ENCODE measurements at regions not wholly inside any gene's neighbourhood (a gene's known extent, or its start where the extent isn't known, plus 50 kb on each side); places are given as distances from the start of the nearest gene placed in this dataset.

DNA sequence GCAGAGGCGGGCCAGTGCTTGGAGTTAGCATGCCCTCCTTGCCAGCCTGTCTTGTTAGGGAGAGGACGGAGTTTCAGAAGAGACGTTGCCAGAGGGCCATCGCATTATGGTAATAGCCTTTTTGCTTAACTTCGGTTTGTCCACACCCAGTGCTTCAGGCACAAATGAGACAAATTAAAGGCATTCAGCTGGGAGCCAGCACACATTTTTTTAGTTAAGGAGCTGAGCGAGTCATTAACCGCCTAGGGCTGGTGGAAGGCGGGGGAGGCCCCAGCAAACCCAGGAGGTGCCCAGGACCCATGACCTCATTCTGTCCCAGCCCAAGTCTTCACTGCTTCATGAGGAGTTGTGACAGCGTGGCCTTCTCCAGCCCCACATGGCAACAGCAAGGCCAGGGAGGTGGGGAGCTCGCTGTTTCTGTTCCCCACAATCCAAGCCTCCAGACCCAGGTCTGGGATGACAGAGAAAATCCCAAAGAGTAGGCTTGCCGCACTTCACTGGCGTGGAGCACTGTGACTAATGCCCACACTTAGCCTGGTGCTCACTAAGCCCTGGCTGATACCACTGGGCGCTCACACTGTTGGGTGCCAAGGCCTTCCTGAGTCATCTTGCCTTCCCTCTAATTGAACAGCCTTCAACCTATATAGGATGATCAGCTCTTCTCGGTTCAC lies 237.1 kb downstream of the ANKRD60 start:
- intact Hi-C loops (cut with micrococcal nuclease; ENCODE audit: unreplicated experiment) (no loop called here), in situ Hi-C loops (cut with MboI) (no loop called here)
- Histone ChIP-seq H3K79me2 (ENCODE audit: control insufficient read depth, insufficient read depth, low read length) (no peaks in the 10 kb centered on the region), H4K20me1 (ENCODE audit: control insufficient read depth, insufficient read depth) (no peaks in the 10 kb centered on the region), H3K27ac (ENCODE audit: control insufficient read depth, insufficient read depth) (no peak overlapping the region), H3K4me1 (ENCODE audit: control insufficient read depth, insufficient read depth, low read length) (no peaks in the 10 kb centered on the region), H3K27me3 (replicated peaks in 1 of 2; ENCODE audit: control insufficient read depth in 2 of 2, insufficient read depth in 2 of 2, low read length in 1 of 2) (peaks cover 0 to 2% of the 10 kb centered on the region in 2 experiments; a peak in 2 of 4 replicates), H3K4me3 (no peak overlapping the region), H3K4me2 (ENCODE audit: control insufficient read depth, insufficient read depth) (no peak overlapping the region), H3K36me3 (ENCODE audit: control insufficient read depth in 2 of 2, insufficient read depth in 2 of 2, low read length in 1 of 2) (no peaks in the 10 kb centered on the region), H3K9ac (ENCODE audit: control insufficient read depth, insufficient read depth, low read length) (no peak overlapping the region), H3K9me3 (replicated peaks; ENCODE audit: control insufficient read depth, insufficient read depth, low read length) (no peaks in the 10 kb centered on the region), H2AFZ (ENCODE audit: control insufficient read depth, low read depth, low read length) (no peak overlapping the region)
- 42% methylated on average over 14 of the region's 14 CpGs for WGBS (ENCODE audit: insufficient coverage, insufficient replicate concordance, low lambda C conversion rate, missing lambda C conversion rate)
- DNase-seq (ENCODE audit: low read depth, low spot score) = no peak
- peak; percentile 37 for ATAC-seq
- RAD21 ChIA-PET (ENCODE audit: unreplicated experiment) = no interaction called here
- SMC1A ChIA-PET (ENCODE audit: uncharacterized antibody, unreplicated experiment) = no interaction called here
- POLR2A ChIA-PET = no interaction called here
- TF ChIP-seq ZNF687 (IDR thresholded peaks at IDR 0.05) (no peak), BACH1 (IDR thresholded peaks at IDR 0.05; ENCODE audit: borderline replicate concordance) (no peak), NR2F1 (conservative IDR thresholded peaks at IDR 0.05) (no peak), RBBP5 (conservative IDR thresholded peaks at IDR 0.05) (no peak), NR2C2 (IDR thresholded peaks at IDR 0.05; ENCODE audit: borderline replicate concordance, control insufficient read depth, insufficient read length, low read depth) (no peak), KDM1A (IDR thresholded peaks at IDR 0.05; ENCODE audit: borderline replicate concordance) (no peak), SMARCA5 (IDR thresholded peaks at IDR 0.05) (no peak), PKNOX1 (IDR thresholded peaks at IDR 0.05) (no peak)
- TF ChIP-seq, protein P1, sequence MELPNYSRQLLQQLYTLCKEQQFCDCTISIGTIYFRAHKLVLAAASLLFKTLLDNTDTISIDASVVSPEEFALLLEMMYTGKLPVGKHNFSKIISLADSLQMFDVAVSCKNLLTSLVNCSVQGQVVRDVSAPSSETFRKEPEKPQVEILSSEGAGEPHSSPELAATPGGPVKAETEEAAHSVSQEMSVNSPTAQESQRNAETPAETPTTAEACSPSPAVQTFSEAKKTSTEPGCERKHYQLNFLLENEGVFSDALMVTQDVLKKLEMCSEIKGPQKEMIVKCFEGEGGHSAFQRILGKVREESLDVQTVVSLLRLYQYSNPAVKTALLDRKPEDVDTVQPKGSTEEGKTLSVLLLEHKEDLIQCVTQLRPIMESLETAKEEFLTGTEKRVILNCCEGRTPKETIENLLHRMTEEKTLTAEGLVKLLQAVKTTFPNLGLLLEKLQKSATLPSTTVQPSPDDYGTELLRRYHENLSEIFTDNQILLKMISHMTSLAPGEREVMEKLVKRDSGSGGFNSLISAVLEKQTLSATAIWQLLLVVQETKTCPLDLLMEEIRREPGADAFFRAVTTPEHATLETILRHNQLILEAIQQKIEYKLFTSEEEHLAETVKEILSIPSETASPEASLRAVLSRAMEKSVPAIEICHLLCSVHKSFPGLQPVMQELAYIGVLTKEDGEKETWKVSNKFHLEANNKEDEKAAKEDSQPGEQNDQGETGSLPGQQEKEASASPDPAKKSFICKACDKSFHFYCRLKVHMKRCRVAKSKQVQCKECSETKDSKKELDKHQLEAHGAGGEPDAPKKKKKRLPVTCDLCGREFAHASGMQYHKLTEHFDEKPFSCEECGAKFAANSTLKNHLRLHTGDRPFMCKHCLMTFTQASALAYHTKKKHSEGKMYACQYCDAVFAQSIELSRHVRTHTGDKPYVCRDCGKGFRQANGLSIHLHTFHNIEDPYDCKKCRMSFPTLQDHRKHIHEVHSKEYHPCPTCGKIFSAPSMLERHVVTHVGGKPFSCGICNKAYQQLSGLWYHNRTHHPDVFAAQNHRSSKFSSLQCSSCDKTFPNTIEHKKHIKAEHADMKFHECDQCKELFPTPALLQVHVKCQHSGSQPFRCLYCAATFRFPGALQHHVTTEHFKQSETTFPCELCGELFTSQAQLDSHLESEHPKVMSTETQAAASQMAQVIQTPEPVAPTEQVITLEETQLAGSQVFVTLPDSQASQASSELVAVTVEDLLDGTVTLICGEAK (IDR thresholded peaks at IDR 0.05; ENCODE audit: borderline replicate concordance) = no peak
- CTCF ChIA-PET = no interaction called here
- FAIRE-seq = no peak
- no TSS peak for BruUV-seq (replicated peaks)

Data from GM12878 (cell line).